HG02885 (cell line): ENCODE measurements at regions not wholly inside any gene's neighbourhood (a gene's known extent, or its start where the extent isn't known, plus 50 kb on each side); places are given as distances from the start of the nearest gene placed in this dataset.

Experiments
- ATAC-seq: cut with Tn5 transposase; IDR thresholded peaks from one replicate; pipeline ENCODE4 v1.9.1; 2021; ENCODE audit warnings: mild to moderate bottlenecking; ENCODE audit not compliant: unreplicated experiment, poor library complexity

GRCh38 chr15:69825941-69826818 lies 271.5 kb downstream of the TLE3 start:
- ATAC-seq = no peak

DNA sequence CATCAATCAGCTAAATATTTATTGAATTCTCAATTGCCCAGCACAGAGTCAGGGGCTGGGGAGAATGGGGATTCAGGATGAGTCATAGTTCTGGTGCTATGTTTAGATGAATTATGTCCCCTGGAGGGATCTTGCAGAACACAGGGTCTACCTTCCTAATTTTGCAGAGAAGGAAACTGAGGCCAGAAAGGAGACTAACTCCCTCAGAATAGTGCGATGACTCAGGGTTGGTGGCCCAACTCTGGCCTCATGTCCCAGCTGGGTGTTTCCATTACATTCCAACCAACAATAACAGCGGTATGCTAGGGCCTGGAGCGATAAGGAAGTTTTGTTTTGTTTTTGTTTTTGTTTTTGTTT lies 270.9 kb downstream of the TLE3 start:
- ATAC-seq = no peak

- ATAC-seq = no peak
Observed at GRCh38 chr15:69827751-69828150, 270.0 kb downstream of the TLE3 start.

DNA sequence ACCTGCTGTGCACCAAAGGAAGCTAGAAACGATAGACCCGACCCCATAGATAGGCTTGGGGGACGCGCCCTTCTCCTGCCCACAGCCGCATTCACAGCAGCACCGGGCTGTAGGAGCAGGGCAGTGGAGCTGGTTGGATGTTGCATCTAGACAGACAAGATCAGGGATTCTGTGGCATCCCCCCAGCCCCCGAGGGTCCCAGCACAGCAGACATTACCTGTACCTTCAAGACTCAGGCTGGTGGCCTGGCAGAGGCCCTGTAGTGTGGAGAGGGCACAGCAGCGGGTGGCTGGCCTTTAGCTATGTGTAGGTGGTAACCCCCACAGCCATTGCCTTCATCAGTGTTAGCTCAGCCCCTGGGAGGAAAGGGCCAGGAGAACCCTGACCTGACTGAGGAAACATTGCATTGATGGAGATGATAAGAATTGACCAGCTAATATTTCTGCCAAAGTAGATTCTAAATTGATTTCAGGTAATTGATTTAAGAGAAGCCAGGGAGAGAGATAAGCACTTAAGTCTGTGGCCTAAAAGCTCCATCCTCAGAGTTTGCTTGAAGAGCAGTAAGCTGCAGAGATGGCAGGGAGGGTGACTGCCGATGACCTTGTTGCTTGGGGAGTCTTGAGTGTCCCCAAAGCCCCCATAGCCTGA lies 269.4 kb downstream of the TLE3 start:
- no peak for ATAC-seq

- no peak for ATAC-seq
Observed at GRCh38 chr15:69829974-69830373, 267.7 kb downstream of the TLE3 start.

DNA sequence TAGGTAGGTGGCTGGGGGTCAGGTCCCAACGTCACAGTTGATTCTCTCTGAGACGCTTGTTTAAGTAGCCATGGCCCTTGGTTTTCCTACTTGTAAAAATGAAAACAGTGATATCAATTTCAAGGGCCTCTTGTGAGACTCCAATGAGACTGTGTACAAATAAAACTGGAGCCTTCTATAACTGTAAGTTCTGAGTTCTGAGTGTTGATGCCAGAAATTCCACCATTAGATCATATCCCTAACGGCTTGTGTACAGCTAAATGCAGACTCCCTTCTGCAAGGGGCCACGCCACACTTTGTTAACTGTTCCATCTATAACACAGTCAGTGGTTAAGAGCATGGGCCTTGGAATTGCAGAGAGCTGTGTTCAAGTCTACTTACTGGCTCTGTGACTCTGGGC lies 267.3 kb downstream of the TLE3 start:
- no peak for ATAC-seq

DNA sequence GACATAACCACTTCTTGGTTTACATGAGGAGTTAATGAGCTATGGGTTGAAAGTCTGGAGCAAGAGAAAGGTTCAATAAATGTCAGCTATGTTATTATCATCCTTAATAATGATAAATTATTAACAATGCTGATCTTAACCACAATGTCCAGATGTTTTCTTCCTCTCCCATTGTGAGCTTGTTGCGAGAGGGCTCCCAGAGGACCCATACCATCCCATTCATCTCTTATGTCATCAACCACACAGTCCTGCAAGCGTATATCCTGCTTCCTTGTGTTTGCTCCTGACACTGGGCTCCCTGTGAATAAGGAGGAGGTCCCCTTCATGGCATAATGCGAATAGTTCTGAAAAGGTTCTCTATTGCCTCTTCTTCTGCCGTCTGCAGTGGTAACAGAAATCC lies 266.8 kb downstream of the TLE3 start:
- no peak for ATAC-seq

- no peak for ATAC-seq
Observed at GRCh38 chr15:69834267-69834666, 263.4 kb downstream of the TLE3 start.

- no peak for ATAC-seq
Observed at GRCh38 chr15:69834761-69835160, 263.0 kb downstream of the TLE3 start.

DNA sequence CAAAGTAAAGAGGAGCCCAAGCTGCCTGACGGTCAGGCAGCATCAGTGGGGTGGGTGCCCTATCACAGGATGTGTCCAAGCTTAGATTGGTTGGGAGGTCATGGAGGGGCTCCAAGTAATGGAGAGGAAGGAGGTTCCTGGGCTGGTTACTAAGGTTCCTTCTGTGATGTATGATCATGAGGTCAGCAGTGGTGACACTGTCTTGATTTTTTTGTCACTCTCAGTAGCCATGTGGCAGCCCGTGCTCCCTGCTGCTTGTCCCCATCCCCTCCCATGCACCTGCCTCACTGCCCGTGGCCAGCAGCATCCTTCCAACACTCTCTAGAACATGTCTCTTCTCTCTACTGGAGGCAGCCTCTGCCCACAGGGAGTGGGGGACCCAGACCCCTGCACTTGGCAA lies 261.7 kb downstream of the TLE3 start:
- ATAC-seq = no peak

- no peak for ATAC-seq
Observed at GRCh38 chr15:69836526-69837230, 261.0 kb downstream of the TLE3 start.

DNA sequence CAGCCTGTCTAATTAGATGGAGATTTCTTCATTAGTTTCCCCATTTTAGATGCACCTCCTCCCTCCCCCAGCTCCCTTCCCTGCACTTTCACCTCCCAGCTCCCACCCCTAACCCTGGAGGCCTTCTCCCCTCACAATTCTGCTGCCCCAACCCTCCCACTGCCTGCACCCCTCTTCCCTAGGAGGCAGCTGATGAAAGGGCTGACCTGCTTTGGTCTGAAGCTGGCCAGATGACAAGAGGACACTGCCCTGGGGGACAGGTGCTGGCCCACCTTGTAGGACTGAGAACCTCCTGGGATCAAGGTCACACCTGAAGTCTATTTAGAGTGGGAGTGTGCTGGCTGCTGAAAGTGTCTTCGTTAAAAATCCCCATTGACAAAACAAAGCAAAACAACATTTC lies 259.4 kb downstream of the TLE3 start:
- no peak for ATAC-seq

DNA sequence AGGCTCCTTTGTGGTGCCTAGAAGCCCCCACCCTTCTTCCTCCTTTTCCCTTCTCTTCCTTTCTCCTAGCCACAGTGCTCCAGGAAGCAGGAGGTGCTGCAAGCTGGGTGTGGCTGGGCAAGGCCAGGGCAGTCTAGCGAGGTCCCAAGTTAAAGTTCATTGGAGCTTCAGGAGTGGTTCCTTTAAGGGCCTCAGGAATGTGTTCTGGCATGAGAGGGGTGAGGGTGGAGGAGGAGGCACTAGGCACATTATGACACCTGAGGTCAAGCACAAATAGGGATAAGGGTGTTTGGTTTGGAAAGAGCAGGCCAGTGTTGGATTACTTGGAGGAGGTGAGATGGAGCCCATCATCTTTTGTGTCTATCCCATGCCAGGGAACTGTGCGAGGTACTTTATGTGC lies 258.7 kb downstream of the TLE3 start:
- no peak for ATAC-seq

DNA sequence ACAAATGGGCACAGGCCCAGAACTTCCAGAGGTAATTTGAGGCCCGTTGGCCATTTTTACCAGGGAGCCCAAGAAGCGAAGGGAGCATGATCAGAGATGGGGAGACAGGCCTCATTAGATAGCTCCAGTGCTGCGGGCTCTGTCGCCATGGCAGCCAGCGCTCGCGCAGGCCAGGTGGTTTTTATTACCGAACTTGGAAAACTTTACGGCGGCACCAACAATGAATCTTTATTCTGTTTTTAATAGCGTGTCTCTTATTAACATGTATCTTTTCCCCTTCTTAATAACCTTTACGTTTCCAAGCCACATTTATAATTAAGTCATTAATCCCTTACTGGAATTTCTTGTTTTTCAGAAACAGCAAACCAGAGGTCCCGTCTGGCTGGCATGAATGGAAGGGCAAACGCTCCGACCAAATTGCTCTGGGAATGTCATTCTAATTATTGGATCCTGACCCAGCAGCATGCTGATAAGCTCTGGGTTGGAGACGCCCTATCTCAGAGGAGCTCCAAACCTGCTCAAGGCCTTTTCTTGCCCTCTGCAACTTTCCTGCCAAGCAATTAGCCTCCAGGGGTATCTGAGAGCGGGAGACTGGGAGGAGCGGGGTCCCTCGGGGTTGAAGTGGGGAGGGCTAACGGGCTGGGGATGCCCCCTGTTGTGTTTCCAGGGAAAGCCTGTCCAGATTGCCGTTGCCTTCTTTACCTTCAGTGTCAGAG lies 256.4 kb downstream of the TLE3 start:
- no peak for ATAC-seq

DNA sequence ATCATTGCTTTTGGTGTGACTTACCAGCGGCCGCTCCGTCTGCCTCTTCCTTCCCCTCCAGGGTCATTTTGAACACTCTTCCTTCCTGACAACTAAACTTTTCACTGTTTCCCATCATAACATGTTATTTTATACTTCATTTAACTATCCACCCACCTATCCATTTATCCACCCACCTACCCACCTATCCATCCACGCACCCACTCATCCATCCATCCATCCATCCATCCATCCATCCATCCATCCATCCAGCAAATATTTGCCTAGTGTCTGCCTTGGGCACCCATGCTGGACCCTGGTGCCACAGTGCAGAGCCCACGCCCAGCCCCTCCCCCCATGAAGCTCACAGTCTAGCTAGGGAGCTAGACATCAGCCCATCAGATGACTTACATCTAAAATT lies 254.9 kb downstream of the TLE3 start:
- ATAC-seq = no peak

- no peak for ATAC-seq
Observed at GRCh38 chr15:69843276-69843899, 254.3 kb downstream of the TLE3 start.

DNA sequence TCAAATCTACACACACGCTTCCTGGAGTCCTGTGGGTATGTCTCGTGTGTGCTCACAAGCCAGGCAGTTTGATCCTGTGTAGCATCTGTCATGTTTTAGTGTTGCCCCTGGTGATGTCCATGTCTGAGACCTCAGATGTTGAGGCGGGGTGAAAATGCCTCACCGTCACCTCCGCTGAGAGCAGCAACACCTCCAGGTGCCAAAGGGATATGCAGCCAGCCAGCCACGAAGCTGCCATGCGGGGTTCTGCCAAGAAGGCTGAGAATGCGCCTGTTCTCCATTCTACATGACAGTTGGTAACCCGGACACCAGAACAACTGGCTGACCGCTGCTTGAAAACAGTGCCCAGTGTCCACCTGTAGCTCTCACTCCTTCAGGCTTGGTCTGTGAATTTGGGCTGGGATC lies 253.8 kb downstream of the TLE3 start:
- ATAC-seq = no peak

- no peak for ATAC-seq
Observed at GRCh38 chr15:69845159-69845558, 252.6 kb downstream of the TLE3 start.

DNA sequence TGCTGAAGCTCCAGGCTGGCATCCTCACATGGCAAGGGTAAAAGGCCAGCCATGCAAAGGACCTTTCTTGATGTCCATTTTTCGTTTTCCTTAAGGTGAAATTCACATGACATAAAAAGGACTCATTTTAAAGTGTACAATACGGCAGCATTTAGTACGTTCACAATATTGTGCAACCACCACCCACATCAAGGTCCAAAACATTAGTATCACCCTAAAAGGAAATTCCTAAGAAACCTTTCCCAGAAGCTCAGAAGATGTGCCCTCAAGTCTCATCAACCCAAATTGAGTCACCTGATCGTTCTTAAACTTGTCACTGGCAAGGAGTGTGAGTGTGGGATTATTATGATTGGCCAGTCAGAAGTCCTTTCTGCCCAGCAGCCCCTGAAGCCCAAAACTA lies 250.1 kb downstream of the TLE3 start:
- no peak for ATAC-seq

DNA sequence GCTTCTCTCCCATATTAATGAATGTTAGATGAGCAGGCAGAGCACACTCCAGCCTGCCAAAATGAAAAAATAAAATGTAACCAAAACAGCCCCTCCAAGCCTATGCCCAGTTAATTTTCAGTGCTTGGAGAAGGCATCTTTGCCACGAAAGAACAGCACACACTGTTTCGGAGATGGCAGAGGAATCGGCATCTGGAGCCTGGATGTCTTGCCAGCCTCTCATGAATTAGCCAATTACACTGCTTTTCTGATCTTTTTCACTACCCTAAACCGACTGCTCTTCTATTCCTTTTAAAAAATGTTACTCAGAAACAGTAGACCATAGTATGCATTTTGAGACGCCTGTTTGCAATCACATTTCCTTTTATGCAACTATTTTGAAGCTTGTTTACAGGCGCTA lies 249.6 kb downstream of the TLE3 start:
- ATAC-seq = no peak
